H1 (cell line): ENCODE measurements at regions not wholly inside any gene's neighbourhood (a gene's known extent, or its start where the extent isn't known, plus 50 kb on each side); places are given as distances from the start of the nearest gene placed in this dataset.

Experiments used
- EP300 ChIP-seq, 2 experiments: IDR thresholded peaks; 1 replicate in 1 of 2; 2 replicates in 1 of 2; pipeline ENCODE4 v1.6.1; 2011 to 2012; ENCODE audit warnings: low read depth in 2 of 2, low read length in 2 of 2, mild to moderate bottlenecking in 2 of 2, borderline replicate concordance in 1 of 2, inconsistent platforms in 1 of 2, moderate library complexity in 1 of 2
- HDAC2 ChIP-seq, 2 experiments: fragments of 300-600 bp in 1 of 2; sonication (generic) in 1 of 2; IDR thresholded peaks; 2 replicates each; pipeline ENCODE4 v1.6.1; 2011 to 2012; ENCODE audit warnings: low read depth in 2 of 2, low read length in 2 of 2, mild to moderate bottlenecking in 2 of 2, moderate library complexity in 2 of 2, borderline replicate concordance in 1 of 2, inconsistent platforms in 1 of 2
- POLR2A ChIP-seq, 2 experiments: IDR thresholded peaks; 1 replicate in 1 of 2; 2 replicates in 1 of 2; pipeline ENCODE4 v1.6.1; 2011; ENCODE audit warnings: low read depth in 2 of 2, low read length in 2 of 2, mild to moderate bottlenecking in 2 of 2; ENCODE audit errors: control extremely low read depth in 1 of 2
- TF ChIP-seq, protein P1 (sequence below), 3 experiments: IDR thresholded peaks; 1 replicate in 2 of 3; 2 replicates in 1 of 3; pipeline versions ENCODE4 v1.5.1 to v1.6.1; 2011; ENCODE audit warnings: low read length in 3 of 3, mild to moderate bottlenecking in 3 of 3, inconsistent platforms in 2 of 3, low read depth in 1 of 3, moderate library complexity in 1 of 3; ENCODE audit not compliant: insufficient read depth in 1 of 3; ENCODE audit errors: control extremely low read depth in 1 of 3

DNA sequence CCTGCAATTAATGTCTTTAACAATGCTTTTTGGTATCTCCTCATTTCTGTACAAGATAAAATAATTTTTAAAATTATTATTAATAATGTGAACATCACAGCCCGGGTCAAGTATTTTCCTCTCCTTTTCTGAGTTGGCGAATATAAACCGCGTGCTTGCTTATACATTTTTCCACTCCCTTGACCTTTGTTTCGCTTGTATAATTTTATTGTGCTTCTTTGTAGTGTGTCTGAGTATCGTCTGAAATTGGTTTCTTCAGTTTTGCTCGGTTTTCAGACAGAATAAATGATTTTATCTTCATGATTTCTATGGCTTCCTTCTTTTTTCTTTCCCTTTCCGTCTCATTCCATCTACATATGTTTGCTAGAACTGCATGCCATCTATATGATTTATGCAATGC is 448.5 kb downstream of the MAT2B start:
- TF ChIP-seq POLR2A (IDR thresholded peaks at IDR 0.05; ENCODE audit: control extremely low read depth in 1 of 2, low read depth in 2 of 2, low read length in 2 of 2) (no peak), EP300 (IDR thresholded peaks at IDR 0.05; ENCODE audit: borderline replicate concordance in 1 of 2, low read depth in 2 of 2, low read length in 2 of 2) (no peak), HDAC2 (IDR thresholded peaks at IDR 0.05; ENCODE audit: borderline replicate concordance in 1 of 2, low read depth in 2 of 2, low read length in 2 of 2) (no peak)
- TF ChIP-seq, protein P1, sequence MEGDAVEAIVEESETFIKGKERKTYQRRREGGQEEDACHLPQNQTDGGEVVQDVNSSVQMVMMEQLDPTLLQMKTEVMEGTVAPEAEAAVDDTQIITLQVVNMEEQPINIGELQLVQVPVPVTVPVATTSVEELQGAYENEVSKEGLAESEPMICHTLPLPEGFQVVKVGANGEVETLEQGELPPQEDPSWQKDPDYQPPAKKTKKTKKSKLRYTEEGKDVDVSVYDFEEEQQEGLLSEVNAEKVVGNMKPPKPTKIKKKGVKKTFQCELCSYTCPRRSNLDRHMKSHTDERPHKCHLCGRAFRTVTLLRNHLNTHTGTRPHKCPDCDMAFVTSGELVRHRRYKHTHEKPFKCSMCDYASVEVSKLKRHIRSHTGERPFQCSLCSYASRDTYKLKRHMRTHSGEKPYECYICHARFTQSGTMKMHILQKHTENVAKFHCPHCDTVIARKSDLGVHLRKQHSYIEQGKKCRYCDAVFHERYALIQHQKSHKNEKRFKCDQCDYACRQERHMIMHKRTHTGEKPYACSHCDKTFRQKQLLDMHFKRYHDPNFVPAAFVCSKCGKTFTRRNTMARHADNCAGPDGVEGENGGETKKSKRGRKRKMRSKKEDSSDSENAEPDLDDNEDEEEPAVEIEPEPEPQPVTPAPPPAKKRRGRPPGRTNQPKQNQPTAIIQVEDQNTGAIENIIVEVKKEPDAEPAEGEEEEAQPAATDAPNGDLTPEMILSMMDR (IDR thresholded peaks at IDR 0.05; ENCODE audit: control extremely low read depth in 1 of 3, insufficient read depth in 1 of 3, low read depth in 1 of 3, low read length in 3 of 3), result no peak
